Activated CD4-positive, alpha-beta T cell treated with anti-CD3 and anti-CD28 coated beads for 36 hours (primary cell): ENCODE measurements at regions not wholly inside any gene's neighbourhood (a gene's known extent, or its start where the extent isn't known, plus 50 kb on each side); places are given as distances from the start of the nearest gene placed in this dataset.
"Not testable (repeated sequence)": the region's sequence is repeated elsewhere in the genome, so short reads cannot be mapped to it uniquely, and the experiment has no call there.

ENCODE experiments used
- ATAC-seq: fragments of 200-7000 bp; cut with Tn5 transposase; one replicate; pipeline ENCODE4 v1.10.0; 2021; ENCODE audit warnings: mild to moderate bottlenecking, moderate library complexity
- CTCF ChIA-PET: fragments of 350-600 bp; sonication (Branson Sonifier 250); formaldehyde crosslinking; loops from one replicate; lab custom pipeline; 2021; ENCODE audit warnings: antibody characterized with exemption; lab: Charles Lee
- POLR2A ChIA-PET: fragments of 350-600 bp; sonication (Branson Sonifier 250); formaldehyde crosslinking; loops from one replicate; lab custom pipeline; 2021; ENCODE audit warnings: antibody characterized with exemption, inconsistent platforms; lab: Charles Lee
- DNase-seq: peaks from one replicate; pipeline ENCODE4 v3.0.0-alpha.2; 2020
- H3K27ac Mint-ChIP-seq: one replicate; pipeline ENCODE4 v1.8.0; 2021; ENCODE audit warnings: mixed read lengths
- H3K27me3 Mint-ChIP-seq: one replicate; pipeline ENCODE4 v1.8.0; 2021; ENCODE audit warnings: mixed read lengths
- H3K36me3 Mint-ChIP-seq: one replicate; pipeline ENCODE4 v1.8.0; 2021; ENCODE audit warnings: low read depth, mixed read lengths
- H3K4me1 Mint-ChIP-seq: one replicate; pipeline ENCODE4 v1.8.0; 2021; ENCODE audit warnings: mixed read lengths
- H3K4me3 Mint-ChIP-seq: one replicate; pipeline ENCODE4 v1.8.0; 2021; ENCODE audit warnings: mild to moderate bottlenecking, moderate library complexity, mixed read lengths
- H3K9me3 Mint-ChIP-seq: one replicate; pipeline ENCODE4 v1.8.0; 2021; ENCODE audit warnings: low read depth, mixed read lengths
- intact Hi-C, 2 experiments: fragments of 100-400 bp; cut with DNase I in 1 of 2; cut with micrococcal nuclease in 1 of 2; formaldehyde crosslinking; loops; one replicate each; pipeline versions ENCODE4 v1.14.2 to v1.15.1; 2022 to 2024; cut with DNase I, micrococcal nuclease

- Mint-ChIP-seq H3K27me3 (peaks cover 2% of the 10 kb centered on the region), H3K4me1 (no peaks in the 10 kb centered on the region), H3K36me3 (no peaks in the 10 kb centered on the region), H3K4me3 (no peak overlapping the region), H3K9me3 (no peaks in the 10 kb centered on the region), H3K27ac (no peak overlapping the region)
- ChIA-PET CTCF (no interaction called here), POLR2A (no interaction called here)
- intact Hi-C loops: no loop called here
- DNase-seq (no peak), ATAC-seq (no peak)
Observed at GRCh38 chr5:86525622-86526021, 92.1 kb upstream of the COX7C start.

GRCh38 chr5:86526811-86527348 lies 90.9 kb upstream of the COX7C start:
- DNase-seq (peak; percentile 3), ATAC-seq (no peak)
- H3K4me1 Mint-ChIP-seq: no peaks in the 10 kb centered on the region
- POLR2A ChIA-PET: no interaction called here
- no peaks in the 10 kb centered on the region for H3K9me3 Mint-ChIP-seq
- CTCF ChIA-PET: interaction anchor here (0.6 kb wide), 1 partner anchor 32 kb away, joined by 3 read pairs; no protein-coding TSS in a partner anchor
- intact Hi-C loops: no loop called here
- H3K4me3 Mint-ChIP-seq: no peak overlapping the region
- H3K36me3 Mint-ChIP-seq: no peaks in the 10 kb centered on the region
- no peak overlapping the region for H3K27ac Mint-ChIP-seq
- H3K27me3 Mint-ChIP-seq: peaks cover 2% of the 10 kb centered on the region

DNA sequence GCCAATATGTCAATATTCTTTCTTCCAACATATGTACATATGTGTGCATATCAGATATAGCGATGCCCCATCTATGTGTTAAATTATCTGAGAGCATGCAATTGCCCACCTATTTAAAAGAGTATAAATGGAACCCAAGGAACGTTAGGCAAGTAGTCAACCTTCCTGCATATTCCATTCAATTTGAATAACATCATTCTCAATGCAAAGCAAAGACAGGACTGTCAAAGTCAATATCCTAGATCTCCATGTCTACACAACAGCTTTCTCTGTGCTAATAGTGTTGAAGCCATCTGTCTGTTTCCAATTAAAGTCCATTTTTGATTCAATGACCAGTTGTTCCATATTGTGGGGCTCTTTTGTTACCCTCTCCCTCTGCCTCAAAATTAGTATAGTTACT lies 85.3 kb upstream of the COX7C start:
- H3K27ac Mint-ChIP-seq: no peak overlapping the region
- CTCF ChIA-PET: no interaction called here
- H3K4me3 Mint-ChIP-seq: no peak overlapping the region
- H3K36me3 Mint-ChIP-seq: no peaks in the 10 kb centered on the region
- POLR2A ChIA-PET: no interaction called here
- intact Hi-C loops: no loop called here
- ATAC-seq: no peak
- H3K9me3 Mint-ChIP-seq: no peaks in the 10 kb centered on the region
- H3K27me3 Mint-ChIP-seq: peaks cover 7% of the 10 kb centered on the region
- no peak for DNase-seq
- H3K4me1 Mint-ChIP-seq: no peaks in the 10 kb centered on the region

- Mint-ChIP-seq H3K9me3 (no peaks in the 10 kb centered on the region), H3K4me1 (no peaks in the 10 kb centered on the region), H3K4me3 (no peak overlapping the region), H3K36me3 (no peaks in the 10 kb centered on the region), H3K27me3 (peaks cover 7% of the 10 kb centered on the region), H3K27ac (no peak overlapping the region)
- ATAC-seq (no peak), DNase-seq (no peak)
- CTCF ChIA-PET: no interaction called here
- intact Hi-C loops: no loop called here
- POLR2A ChIA-PET: no interaction called here
Observed at GRCh38 chr5:86536396-86536795, 81.3 kb upstream of the COX7C start.

DNA sequence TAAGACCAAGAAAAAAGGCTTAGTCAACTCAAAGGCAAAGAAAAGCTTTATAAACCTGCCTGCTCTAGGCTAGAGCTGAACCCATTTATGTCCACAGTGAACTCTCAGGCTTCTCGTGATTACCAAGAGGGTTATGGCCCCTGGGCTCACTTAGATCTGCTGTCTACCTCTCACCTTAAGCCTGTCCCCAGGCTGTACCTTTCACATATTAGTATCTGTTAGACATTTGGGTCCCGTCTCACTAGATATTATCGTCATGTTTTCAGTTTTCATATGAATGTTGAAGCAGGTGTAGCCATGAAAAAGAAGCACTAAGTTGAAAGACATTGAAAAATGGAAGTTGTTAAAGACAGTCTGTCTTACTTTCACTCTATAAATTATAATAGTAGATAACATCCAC lies 75.2 kb upstream of the COX7C start:
- ATAC-seq: no peak
- CTCF ChIA-PET: no interaction called here
- DNase-seq: no peak
- no peaks in the 10 kb centered on the region for H3K36me3 Mint-ChIP-seq
- intact Hi-C loops: no loop called here
- peaks cover 2% of the 10 kb centered on the region for H3K27me3 Mint-ChIP-seq
- H3K27ac Mint-ChIP-seq: no peak overlapping the region
- POLR2A ChIA-PET: no interaction called here
- H3K4me1 Mint-ChIP-seq: no peaks in the 10 kb centered on the region
- H3K9me3 Mint-ChIP-seq: no peaks in the 10 kb centered on the region
- H3K4me3 Mint-ChIP-seq: no peak overlapping the region

- intact Hi-C loops: no loop called here
- Mint-ChIP-seq H3K4me3 (no peak overlapping the region), H3K27ac (no peak overlapping the region), H3K36me3 (no peaks in the 10 kb centered on the region), H3K4me1 (no peaks in the 10 kb centered on the region), H3K27me3 (no peaks in the 10 kb centered on the region), H3K9me3 (no peaks in the 10 kb centered on the region)
- DNase-seq (no peak), ATAC-seq (no peak)
- ChIA-PET POLR2A (no interaction called here), CTCF (no interaction called here)
Observed at GRCh38 chr5:86546044-86546443, 71.7 kb upstream of the COX7C start.

- no peak for ATAC-seq
- no peaks in the 10 kb centered on the region for H3K27me3 Mint-ChIP-seq
- POLR2A ChIA-PET: no interaction called here
- intact Hi-C loops: no loop called here
- H3K27ac Mint-ChIP-seq: no peak overlapping the region
- H3K4me1 Mint-ChIP-seq: no peaks in the 10 kb centered on the region
- DNase-seq: no peak
- H3K4me3 Mint-ChIP-seq: no peak overlapping the region
- H3K9me3 Mint-ChIP-seq: no peaks in the 10 kb centered on the region
- CTCF ChIA-PET: no interaction called here
- no peaks in the 10 kb centered on the region for H3K36me3 Mint-ChIP-seq
Observed at GRCh38 chr5:86546582-86546981, 71.2 kb upstream of the COX7C start.

- H3K9me3 Mint-ChIP-seq: peaks cover 2% of the 10 kb centered on the region
- H3K4me3 Mint-ChIP-seq: no peak overlapping the region
- H3K36me3 Mint-ChIP-seq: no peaks in the 10 kb centered on the region
- no peaks in the 10 kb centered on the region for H3K4me1 Mint-ChIP-seq
- no peak overlapping the region for H3K27ac Mint-ChIP-seq
- ChIA-PET POLR2A (no interaction called here), CTCF (no interaction called here)
- intact Hi-C loops: no loop called here
- DNase-seq: no peak
- H3K27me3 Mint-ChIP-seq: peaks cover 2% of the 10 kb centered on the region
- ATAC-seq: no peak
Observed at GRCh38 chr5:86554638-86555037, 63.1 kb upstream of the COX7C start.

DNA sequence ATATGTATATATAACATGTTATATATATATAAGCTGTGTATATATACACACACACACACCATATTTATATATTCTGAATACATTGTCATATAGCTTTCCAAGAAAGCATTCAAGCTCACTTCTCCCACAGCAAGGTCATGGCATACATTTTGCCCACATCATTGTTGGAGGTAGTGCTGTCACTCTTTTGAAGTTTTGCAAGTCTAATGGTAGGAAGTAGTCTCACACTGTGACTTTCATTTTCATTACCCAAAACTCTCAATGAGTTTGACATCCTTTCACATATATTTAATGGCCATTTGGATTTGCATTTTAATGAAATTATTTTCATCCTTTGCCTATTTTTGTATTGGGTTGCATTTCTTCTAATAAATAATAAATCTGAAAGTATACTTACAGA lies 59.8 kb upstream of the COX7C start:
- CTCF ChIA-PET: no interaction called here
- no peak overlapping the region for H3K27ac Mint-ChIP-seq
- POLR2A ChIA-PET: no interaction called here
- H3K4me3 Mint-ChIP-seq: no peak overlapping the region
- no peaks in the 10 kb centered on the region for H3K4me1 Mint-ChIP-seq
- H3K27me3 Mint-ChIP-seq: peaks cover 4% of the 10 kb centered on the region
- intact Hi-C loops: no loop called here
- DNase-seq (no peak), ATAC-seq (no peak)
- H3K9me3 Mint-ChIP-seq: peaks cover 2% of the 10 kb centered on the region
- H3K36me3 Mint-ChIP-seq: no peaks in the 10 kb centered on the region

- no peak for DNase-seq
- no peaks in the 10 kb centered on the region for H3K4me1 Mint-ChIP-seq
- CTCF ChIA-PET: interaction anchor here (1.2 kb wide), 1 partner anchor 114 kb away, joined by 4 read pairs; no protein-coding TSS in a partner anchor
- intact Hi-C loops: no loop called here
- H3K27ac Mint-ChIP-seq: no peak overlapping the region
- H3K9me3 Mint-ChIP-seq: no peaks in the 10 kb centered on the region
- no peaks in the 10 kb centered on the region for H3K36me3 Mint-ChIP-seq
- ATAC-seq: no peak
- H3K4me3 Mint-ChIP-seq: no peak overlapping the region
- POLR2A ChIA-PET: no interaction called here
- H3K27me3 Mint-ChIP-seq: no peaks in the 10 kb centered on the region
Observed at GRCh38 chr5:86565197-86565789, 52.4 kb upstream of the COX7C start.

- ATAC-seq, POLR2A ChIA-PET, H3K4me3 Mint-ChIP-seq, H3K36me3 Mint-ChIP-seq, H3K4me1 Mint-ChIP-seq, H3K27ac Mint-ChIP-seq, H3K27me3 Mint-ChIP-seq, H3K9me3 Mint-ChIP-seq, intact Hi-C loops, CTCF ChIA-PET, DNase-seq: not testable (repeated sequence)
Observed at GRCh38 chr5:86566030-86566429, 51.7 kb upstream of the COX7C start.
